ENCODE measurements at regions not wholly inside any gene's neighbourhood (a gene's known extent, or its start where the extent isn't known, plus 50 kb on each side); places are given as distances from the start of the nearest gene placed in this dataset.

- no peak for DNase-seq (ENCODE audit: extremely low read depth in 1 of 2, low read depth in 1 of 2)
Observed at GRCh38 chr21:16775076-16775475, 737.8 kb upstream of the CXADR start.

- DNase-seq (ENCODE audit: extremely low read depth in 1 of 2, low read depth in 1 of 2): no peak
Observed at GRCh38 chr21:16777041-16777720, 735.7 kb upstream of the CXADR start.

GRCh38 chr21:16788584-16788983 lies 724.3 kb upstream of the CXADR start:
- DNase-seq (ENCODE audit: extremely low read depth in 1 of 2, low read depth in 1 of 2): no peak

- DNase-seq (ENCODE audit: extremely low read depth in 1 of 2, low read depth in 1 of 2): no peak
Observed at GRCh38 chr21:16789636-16790035, 723.2 kb upstream of the CXADR start.

- DNase-seq (ENCODE audit: extremely low read depth in 1 of 2, low read depth in 1 of 2): no peak
Observed at GRCh38 chr21:16792101-16792500, 720.7 kb upstream of the CXADR start.

GRCh38 chr21:16794950-16795349 lies 717.9 kb upstream of the CXADR start:
- DNase-seq (ENCODE audit: extremely low read depth in 1 of 2, low read depth in 1 of 2): no peak

GRCh38 chr21:16796776-16797175 lies 716.1 kb upstream of the CXADR start:
- DNase-seq (ENCODE audit: extremely low read depth in 1 of 2, low read depth in 1 of 2): no peak

GRCh38 chr21:16797540-16797939 lies 715.3 kb upstream of the CXADR start:
- DNase-seq (ENCODE audit: extremely low read depth in 1 of 2, low read depth in 1 of 2): no peak

GRCh38 chr21:16797966-16798365 lies 714.9 kb upstream of the CXADR start:
- DNase-seq (ENCODE audit: extremely low read depth in 1 of 2, low read depth in 1 of 2): no peak

GRCh38 chr21:16800536-16801275 lies 712.1 kb upstream of the CXADR start:
- no peak for DNase-seq (ENCODE audit: extremely low read depth in 1 of 2, low read depth in 1 of 2)

- DNase-seq (ENCODE audit: extremely low read depth in 1 of 2, low read depth in 1 of 2): no peak
Observed at GRCh38 chr21:16811011-16811410, 701.8 kb upstream of the CXADR start.

GRCh38 chr21:16811970-16812369 lies 700.9 kb upstream of the CXADR start:
- DNase-seq (ENCODE audit: extremely low read depth in 1 of 2, low read depth in 1 of 2): no peak

- no peak for DNase-seq (ENCODE audit: extremely low read depth in 1 of 2, low read depth in 1 of 2)
Observed at GRCh38 chr21:16815243-16815642, 697.6 kb upstream of the CXADR start.

- DNase-seq (ENCODE audit: extremely low read depth in 1 of 2, low read depth in 1 of 2): no peak
Observed at GRCh38 chr21:16821588-16821987, 691.3 kb upstream of the CXADR start.

- no peak for DNase-seq (ENCODE audit: extremely low read depth in 1 of 2, low read depth in 1 of 2)
Observed at GRCh38 chr21:16829532-16829931, 683.3 kb upstream of the CXADR start.

GRCh38 chr21:16832791-16833190 lies 680.1 kb upstream of the CXADR start:
- no peak for DNase-seq (ENCODE audit: extremely low read depth in 1 of 2, low read depth in 1 of 2)

- no peak for DNase-seq (ENCODE audit: extremely low read depth in 1 of 2, low read depth in 1 of 2)
Observed at GRCh38 chr21:16834791-16835190, 678.1 kb upstream of the CXADR start.

GRCh38 chr21:16837321-16837720 lies 675.5 kb upstream of the CXADR start:
- no peak for DNase-seq (ENCODE audit: extremely low read depth in 1 of 2, low read depth in 1 of 2)

GRCh38 chr21:16837721-16838120 lies 675.1 kb upstream of the CXADR start:
- no peak for DNase-seq (ENCODE audit: extremely low read depth in 1 of 2, low read depth in 1 of 2)

GRCh38 chr21:16838331-16838730 lies 674.5 kb upstream of the CXADR start:
- DNase-seq (ENCODE audit: extremely low read depth in 1 of 2, low read depth in 1 of 2): no peak

- no peak for DNase-seq (ENCODE audit: extremely low read depth in 1 of 2, low read depth in 1 of 2)
Observed at GRCh38 chr21:16840538-16840937, 672.3 kb upstream of the CXADR start.

GRCh38 chr21:16841975-16842695 lies 670.7 kb upstream of the CXADR start:
- DNase-seq (ENCODE audit: extremely low read depth in 1 of 2, low read depth in 1 of 2): no peak

Data from stimulated activated CD8-positive, alpha-beta memory T cell treated with anti-CD3 and anti-CD28 coated beads, Interleukin-7, amount 100 ng/mL, for 48 hours (primary cell).